ENCODE measurements at regions not wholly inside any gene's neighbourhood (a gene's known extent, or its start where the extent isn't known, plus 50 kb on each side); places are given as distances from the start of the nearest gene placed in this dataset.

DNA sequence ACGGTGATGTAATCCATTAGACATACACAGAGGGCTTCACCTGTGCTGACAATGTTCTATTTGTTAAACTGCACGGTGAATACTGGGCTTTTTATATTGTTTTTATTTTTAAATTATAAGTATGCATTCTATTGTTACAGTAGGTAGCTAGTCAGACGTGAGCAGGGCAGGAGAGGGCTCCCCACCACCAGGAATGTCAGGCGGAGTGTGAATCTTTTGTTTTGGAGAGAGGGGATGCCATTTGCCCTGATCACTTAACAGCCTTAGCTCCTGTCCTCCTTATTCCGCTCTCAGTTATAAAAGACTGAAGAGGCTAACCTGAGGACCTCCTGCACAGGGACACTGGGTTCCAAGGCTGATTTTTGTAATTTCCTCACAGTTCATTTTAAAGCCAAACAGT, 151.6 kb upstream of the TAPT1 start:
- no peak for DNase-seq (ENCODE audit: low spot score)
- FAIRE-seq = no peak

DNA sequence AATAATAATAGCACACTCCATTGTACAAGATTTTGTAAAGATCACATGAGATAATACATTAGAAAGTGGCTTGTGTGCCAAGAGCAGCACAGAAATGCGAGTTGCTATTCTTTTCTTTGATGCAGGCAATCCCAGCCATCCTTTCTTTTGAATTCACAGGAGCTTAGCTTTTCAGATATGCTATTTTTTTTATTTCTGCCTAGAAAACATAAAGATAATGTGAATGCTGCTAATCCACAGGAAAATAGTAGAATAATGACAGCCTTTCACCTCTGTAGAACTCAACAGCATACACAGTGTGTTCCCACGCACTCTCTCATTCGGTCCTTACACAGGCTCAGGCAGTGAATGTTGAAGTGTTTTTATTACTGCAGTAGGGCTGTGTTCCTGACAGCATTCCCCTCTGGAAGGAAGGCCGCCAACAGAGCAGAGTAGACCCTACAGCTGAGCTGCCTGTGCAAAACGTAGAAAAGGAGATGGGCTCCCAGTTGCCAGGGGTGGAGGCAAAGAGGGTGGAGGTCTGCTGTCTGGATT, 138.8 kb upstream of the TAPT1 start:
- FAIRE-seq = no peak
- DNase-seq (ENCODE audit: low spot score) = no peak

DNA sequence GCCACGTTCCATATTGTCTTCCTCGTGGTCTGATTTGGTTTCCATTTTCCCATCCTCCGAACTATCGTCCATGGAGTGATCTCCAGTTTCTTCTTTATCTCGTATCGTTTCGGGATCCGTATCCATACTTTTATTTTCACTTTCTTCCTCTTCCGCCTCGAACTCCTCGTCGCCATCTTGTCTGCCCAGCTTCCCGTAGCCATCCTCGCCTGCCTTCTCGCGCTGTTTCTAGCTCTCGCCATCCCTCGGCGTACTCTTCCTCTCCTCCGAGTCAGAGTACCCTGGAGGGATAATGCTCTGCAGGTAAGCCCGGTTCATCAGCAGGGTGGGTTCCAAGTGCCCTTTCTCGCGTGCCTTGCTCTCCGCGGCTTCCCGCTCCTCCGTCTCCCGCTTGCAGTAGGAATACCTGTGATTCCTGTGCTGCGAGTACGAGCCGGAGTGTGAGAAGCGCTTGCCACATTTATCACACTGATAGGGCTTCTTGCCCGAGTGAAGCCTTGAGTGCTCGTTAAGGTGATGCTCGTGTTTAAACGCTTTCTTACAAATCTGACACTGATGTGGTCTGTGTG, 134.5 kb upstream of the TAPT1 start:
- DNase-seq (ENCODE audit: low spot score) (peak; percentile 5), FAIRE-seq (no peak)

DNA sequence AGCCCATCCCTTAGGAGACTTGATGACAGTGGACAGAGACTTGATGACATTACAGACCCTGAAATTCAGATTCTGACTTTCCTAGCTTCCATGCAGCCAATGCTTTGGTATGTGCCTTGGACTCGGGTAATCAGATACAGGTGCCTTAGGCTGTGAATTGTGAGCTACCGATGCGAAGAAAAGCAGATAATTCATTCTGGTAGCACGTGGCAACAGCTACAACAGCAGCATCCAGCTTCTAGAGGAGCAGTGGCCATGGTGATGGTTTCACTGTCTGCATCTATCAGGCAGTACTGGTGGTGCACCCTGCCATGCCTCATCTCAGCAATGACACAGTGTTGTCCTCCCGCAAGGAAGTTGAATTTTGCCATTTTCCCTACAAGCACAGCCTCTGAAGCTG, 126.9 kb upstream of the TAPT1 start:
- FAIRE-seq (no peak), DNase-seq (ENCODE audit: low spot score) (no peak)

DNA sequence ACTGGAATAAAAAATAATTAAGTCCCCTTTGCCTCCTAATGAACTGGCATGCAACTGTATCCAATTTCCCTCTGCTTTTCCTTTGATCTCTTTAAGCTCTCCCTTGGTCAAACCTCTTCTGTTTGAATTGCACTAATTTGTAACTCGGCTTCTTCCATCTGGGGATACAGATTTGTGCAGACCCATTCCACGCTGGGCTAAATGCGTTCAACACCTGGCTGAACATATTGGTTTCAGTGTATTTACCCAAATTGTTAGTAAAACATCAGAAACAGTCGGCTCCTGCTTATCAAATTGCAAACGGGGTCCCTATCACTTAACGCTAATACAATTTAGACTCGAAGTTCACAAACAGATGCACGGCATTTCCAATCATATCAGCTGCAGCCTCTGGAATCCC, 124.9 kb upstream of the TAPT1 start:
- no peak for DNase-seq (ENCODE audit: low spot score)

DNA sequence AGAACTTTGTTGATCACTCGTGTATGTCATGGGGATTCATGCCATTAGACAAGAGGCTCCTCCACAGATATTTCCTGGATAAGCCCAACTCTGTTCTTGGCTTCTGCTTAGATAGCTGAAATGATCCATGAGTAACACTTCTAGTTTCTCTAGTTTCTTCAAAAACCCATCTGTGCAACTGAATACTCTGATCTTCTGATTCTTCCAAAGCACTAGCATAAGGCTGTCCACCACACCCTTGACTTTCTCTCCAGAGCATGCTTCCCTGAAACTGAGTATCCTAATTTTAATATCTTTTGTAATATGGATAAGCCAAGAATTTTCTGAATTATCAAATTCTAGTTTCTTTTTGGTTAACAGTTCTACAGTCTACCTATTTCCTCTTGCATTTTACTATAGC, 118.6 kb upstream of the TAPT1 start:
- no peak for FAIRE-seq

More for the DNA sequence above, 124.9 kb upstream of the TAPT1 start:
- no peak for FAIRE-seq

DNA sequence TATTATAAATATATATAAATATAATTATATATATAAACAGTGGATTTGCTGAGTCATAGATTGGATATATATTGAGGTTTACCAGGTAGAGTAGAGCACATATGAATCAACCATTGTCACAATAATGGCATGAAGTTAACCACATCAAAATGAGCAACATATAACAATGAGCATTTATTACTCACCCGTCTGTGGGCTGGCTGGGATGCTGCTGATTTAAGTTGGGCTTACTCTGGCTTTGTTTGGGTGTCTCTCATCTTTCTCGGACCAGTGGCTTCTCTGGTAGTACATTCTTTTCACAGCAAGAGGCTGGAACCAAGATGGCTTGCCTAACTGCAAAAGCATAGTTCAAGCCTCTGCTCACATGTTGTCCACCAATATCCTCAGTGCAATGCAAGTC, 111.7 kb upstream of the TAPT1 start:
- DNase-seq (ENCODE audit: low spot score) = peak; percentile 44

More for the DNA sequence above, 118.6 kb upstream of the TAPT1 start:
- DNase-seq (ENCODE audit: low spot score) = no peak

DNA sequence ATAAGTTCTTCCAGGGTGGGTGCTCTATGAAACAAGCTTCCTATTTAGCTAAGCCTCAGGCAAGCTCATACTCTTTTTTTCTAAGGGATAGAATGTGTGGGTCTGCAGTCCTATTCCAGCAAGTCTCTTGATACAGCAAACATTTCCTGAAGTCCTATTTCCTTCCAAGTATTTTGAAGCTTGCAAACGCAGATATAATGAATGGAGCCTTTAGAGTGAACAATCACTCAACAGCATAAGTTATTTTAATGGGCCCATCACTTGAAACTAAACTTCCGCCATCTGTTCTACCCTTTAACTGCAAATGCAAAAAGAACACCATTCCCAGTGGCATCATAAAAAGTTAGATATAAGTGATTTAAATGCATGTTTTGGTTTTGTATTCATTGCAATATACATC, 108.3 kb upstream of the TAPT1 start:
- FAIRE-seq (no peak), DNase-seq (ENCODE audit: low spot score) (no peak)

More for the DNA sequence above, 111.7 kb upstream of the TAPT1 start:
- FAIRE-seq = no peak

DNA sequence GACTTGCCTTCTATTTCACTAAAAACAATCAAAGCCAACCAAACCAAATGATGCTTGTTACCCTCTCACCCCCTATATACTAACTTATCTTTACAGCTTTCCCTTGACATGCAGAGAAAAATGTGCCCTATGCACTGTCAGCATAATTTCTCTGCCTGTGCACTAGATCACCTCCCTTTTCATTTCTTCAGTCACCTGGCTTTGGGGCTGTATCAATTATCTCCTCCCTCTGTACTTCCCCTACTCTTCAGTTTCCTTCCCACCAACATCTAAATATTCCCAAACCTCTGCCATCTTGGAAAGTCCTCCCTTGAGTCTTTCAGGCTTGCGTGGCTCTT, 103.5 kb upstream of the TAPT1 start:
- DNase-seq (ENCODE audit: low spot score) (no peak), FAIRE-seq (no peak)

DNA sequence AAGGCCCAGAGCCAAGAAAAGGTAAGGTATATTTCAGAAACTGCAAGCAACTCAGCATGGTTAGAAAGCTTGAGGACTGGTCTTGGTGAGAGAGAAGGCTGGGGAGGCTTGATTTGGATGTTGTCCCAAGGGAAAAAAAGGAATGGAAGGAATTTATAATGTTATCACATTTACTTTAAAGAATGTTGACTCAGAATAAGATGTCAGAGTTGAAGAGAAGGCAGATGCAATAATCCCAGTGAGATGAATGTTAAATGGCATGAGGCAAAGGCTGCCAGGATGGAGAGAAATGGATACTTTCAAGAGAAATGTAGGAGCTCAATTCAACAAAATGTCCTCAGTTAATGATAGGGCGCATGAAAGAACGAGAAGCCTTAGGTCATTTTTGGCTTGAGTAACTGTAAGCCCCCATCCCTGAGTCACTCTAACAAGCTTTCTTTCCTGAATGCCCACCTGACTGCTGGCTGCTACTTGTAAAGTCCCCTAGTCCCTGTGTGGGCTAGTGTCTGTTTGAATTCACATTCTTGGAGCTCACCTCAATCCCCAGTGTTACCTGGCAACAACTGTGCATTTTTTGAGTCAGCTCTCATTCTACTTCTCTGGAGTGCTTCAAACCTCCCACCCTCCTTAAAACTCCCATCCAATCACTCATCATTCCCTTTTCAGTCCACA, 103.0 kb upstream of the TAPT1 start:
- FAIRE-seq (no peak), DNase-seq (ENCODE audit: low spot score) (peak; percentile 21)

DNA sequence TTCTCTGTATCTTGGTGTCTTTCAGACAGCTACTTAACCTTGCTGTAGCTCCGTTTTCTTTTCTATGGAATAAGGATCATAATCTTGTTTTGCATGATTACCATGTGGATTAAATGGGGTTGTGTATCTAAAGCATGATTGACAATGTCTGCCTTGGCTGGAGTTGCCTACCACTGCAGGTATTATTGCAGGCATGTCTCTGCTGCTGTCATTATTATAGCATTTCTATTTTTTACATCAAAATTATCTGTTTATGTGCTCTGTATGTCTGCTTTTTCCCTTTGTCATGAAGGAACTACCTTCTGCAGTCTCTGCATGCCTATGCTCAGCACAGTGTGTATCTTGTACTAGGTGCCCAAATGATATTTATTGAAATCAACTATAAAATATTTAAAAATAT, 95.9 kb upstream of the TAPT1 start:
- DNase-seq (ENCODE audit: low spot score) (no peak), FAIRE-seq (no peak)

DNA sequence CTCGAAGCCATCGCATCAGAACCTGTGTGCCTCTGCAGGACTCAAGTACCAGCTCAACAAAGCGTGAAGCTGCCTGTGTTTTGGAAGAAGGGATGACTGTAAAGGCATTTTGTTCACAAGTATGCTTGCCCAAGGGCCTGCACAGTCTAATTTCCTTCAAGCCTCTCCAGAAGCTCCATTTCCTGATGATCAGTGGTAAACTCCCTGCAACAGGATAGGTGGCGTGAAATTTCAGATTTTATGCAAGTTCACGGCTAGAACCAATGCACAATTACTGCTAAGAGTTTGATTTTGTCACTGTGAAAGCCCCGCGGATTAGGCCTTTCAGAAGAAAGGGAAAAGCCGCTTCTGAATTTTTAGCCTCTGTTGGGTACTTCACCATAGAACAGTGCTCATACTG, 89.2 kb upstream of the TAPT1 start:
- FAIRE-seq (no peak), DNase-seq (ENCODE audit: low spot score) (no peak)

DNA sequence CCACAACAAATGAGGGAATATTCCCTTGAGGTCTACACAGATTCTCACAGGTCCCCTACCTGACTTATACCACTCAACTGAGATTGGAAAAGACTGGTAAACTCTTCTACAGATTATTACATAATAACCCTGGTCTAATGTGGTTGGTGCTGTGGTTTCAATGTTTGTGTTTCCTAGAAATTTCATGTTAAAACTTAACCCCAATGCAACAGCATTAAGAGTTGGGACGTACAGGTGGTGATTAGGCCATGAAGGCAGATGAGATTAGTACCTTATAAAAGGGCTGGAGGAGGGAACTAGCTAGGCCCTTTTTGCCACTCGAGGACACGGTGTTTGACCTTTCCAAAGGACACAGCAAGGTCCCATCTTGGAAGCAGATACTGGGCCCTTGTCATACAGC, 84.3 kb upstream of the TAPT1 start:
- DNase-seq (ENCODE audit: low spot score) = no peak
- FAIRE-seq = no peak

DNA sequence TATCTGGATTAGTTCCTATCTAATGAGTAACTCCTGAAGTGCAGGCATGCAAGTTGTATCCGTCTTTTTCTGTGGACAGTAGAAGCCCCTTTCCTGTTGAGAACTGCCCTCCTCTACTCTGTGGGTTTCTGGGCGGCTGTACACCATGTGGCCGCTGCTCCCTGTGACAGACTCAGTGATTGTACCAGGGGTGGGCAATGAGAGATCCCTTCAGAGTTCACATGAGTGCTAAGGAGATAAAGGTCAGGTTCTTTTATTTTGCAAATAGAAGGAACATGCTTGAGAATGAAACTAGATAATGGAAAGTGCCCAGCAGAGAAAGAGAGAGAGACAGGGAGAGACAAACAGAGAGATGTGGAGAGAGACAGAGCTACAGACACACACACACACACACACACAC, 76.4 kb upstream of the TAPT1 start:
- no peak for DNase-seq (ENCODE audit: low spot score)
- no peak for FAIRE-seq

DNA sequence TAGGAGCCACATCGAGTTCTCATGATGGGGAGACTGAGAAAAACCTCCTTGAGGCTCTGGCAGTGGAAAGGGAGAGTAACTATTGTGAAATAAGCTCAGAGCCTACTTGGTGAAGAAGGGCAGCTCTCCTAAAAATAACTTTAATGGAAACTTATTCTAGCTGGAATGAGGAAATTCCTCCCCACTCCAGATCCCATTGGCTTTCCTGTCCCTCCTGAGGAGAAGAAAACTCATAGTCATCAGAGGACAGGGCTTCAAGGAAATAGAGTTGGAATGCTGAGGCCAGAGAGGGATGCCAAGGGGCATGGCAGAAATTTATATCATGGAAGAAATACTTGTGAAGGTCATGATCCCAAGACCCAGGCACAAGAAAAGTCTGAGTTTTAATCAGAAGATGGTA, 70.7 kb upstream of the TAPT1 start:
- FAIRE-seq (no peak), DNase-seq (ENCODE audit: low spot score) (no peak)

DNA sequence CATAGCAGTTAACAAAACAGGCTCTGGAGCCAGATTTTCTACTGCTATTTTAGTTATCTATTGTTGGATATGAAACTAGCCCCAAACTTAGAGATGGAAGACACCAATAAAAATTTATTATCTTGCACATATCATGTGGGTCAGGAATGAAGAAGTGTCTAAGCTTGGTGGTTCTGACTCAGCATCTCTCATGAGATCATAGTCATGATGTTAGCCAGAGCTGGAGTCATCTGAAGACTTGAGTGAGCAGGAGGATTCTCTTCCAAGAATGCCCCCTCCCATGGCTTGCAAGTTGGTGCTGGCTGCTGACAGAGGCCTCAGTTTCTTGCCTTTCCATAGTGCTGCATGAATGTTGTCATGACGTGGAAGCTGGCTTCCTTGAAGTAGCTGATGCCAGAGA, 68.2 kb upstream of the TAPT1 start:
- no peak for DNase-seq (ENCODE audit: low spot score)
- FAIRE-seq = no peak

DNA sequence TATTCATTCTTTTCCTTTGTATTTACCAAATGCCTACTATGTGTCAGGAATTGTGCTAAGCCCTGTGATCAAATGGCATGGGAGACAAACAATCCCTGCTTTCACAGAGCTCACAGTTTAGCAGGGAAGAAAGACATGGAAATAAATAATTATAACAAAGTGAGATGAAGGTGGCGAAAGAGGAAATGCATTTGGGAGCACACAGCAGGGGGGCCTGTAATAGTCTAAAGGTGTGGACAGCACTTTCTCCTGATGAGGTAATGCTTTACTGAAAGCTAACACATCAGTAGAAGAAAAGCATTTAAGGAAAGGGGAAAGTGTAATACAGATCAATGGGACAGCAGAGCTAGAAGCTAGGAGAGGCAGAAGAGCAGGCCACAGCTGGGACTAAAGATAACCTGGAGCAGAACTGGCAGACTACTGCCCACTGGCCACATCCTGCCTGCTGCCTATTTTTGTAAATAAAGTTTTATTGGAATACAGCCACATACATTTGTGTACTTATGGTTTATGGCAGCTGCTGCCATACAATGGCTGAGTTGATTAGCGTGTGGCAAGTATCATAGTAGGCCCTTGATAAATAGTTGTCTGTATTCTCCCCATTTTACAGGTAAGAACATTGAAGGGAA, 67.1 kb upstream of the TAPT1 start:
- FAIRE-seq = no peak
- DNase-seq (ENCODE audit: low spot score) = no peak

DNA sequence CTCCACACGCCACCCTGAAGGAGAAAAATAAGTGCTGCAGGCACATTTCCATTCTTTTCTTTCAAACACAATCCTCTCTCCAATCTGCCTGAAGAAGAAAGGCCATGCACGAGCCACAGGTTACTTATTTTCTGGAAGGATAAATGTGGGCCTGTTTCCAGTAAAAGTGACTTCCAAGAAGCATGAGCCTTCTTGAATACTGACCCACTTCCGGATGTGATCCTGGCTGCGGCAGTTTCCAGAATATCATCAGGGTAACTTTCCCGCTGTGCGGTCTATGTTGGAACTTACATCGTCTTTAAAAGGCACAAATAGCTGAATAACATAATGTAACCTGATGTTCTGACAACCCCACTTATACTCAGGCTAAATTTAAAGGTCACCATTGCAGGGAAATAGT, 66.3 kb upstream of the TAPT1 start:
- DNase-seq (ENCODE audit: low spot score) (no peak), FAIRE-seq (no peak)

DNA sequence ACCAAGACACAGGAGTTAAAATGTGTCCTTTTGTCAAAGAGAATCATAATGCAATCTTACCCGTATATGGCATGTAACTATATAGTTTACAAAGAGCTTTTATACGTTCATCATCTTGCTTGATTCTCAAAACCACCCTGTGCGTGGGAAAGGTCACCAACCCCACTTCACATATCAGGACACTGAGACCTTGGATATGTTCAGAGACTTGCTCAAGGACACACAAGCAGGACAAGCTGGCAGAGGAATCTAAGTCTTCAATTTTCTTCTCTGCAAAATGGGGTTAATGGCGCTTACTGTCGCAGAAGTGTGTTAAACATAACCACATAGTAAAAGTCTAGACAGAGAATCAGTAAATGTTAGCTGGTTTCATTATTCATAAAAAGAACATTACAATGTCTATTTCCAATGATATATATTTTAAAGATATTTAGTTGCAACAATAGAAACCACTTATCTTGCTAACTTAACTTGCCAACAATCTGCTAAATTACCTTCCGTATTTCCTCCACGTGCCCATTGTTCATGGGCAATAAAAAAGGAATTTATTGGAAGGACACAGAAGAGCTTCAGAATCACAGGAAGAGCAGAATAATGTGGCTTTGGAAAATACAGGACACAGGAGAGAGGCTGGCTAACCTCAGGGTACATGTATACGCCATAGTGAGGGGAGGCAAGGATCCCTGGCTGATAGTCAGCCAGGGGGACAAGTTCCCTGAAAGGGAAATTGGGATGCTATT, 64.6 kb upstream of the TAPT1 start:
- no peak for DNase-seq (ENCODE audit: low spot score)
- FAIRE-seq = no peak

DNA sequence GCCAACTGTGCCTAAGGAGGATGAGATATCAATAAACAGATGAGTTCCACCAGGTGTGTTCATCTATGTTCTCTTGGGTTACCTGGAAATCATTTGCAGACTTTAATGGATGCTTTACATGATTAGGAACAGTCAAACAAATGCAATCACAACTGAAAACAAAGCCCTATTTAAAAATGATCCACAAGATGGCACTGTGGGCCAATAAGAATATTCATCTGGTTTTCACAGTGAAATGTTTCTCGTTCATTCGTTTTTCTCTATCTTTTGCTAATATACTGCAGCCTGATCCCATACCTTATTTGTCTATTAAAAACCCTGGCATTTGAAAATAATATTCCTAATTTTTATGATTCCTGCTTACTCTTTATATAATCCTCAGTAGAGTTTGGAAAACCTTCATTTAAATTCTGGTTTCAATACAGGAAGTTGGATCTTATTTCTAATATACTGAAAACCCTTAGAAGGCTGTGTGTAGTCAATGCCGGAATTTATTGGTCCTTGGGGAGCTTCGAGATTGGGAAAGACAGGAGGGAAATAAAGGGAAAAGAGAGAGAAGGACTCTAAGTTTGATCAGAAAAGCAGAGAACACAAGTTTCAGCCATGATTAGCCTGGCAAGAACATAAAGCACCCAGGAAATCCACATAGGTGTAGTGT, 63.8 kb upstream of the TAPT1 start:
- DNase-seq (ENCODE audit: low spot score) (peak; percentile 15), FAIRE-seq (no peak)

DNA sequence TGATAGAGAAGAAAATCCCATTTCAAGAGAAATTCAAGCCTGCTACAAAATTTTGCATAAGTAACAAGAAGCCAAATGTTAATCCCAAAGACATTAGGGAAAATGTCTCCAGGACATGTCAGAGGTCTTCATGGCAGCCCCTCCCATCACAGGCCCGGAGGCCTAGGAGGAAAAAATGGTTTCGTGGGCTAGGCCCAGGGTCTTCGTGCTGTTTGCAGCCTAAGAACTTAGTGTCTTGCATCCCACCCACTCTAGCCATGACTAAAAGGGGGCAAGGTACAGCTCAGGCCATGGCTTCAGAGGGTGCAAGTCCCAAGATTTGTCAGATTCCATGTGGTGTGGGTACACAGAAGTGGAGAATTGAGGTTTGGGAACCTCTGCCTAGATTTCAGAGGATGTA, 57.8 kb upstream of the TAPT1 start:
- FAIRE-seq (no peak), DNase-seq (ENCODE audit: low spot score) (no peak)

DNA sequence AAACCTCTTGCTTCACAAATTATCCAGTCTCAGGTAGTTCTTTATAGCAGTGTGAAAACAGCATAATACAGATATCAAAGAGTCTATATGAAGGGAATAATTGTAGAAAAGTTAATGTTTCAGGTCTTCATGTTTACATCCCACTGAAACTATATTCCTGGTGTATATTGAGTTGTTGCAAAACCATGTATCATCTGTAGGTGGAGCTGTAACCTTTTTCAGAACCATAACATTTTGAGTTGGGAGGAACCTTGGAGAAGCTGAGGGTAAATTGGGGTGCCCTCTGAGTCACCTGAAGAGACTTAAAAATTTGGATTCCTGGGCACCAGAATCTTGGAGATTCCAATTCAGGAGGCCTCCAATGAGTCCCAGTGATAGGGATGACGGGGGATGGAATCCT, 51.9 kb upstream of the TAPT1 start:
- no peak for FAIRE-seq
- DNase-seq (ENCODE audit: low spot score) = no peak
